ENCODE measurements at regions not wholly inside any gene's neighbourhood (a gene's known extent, or its start where the extent isn't known, plus 50 kb on each side); places are given as distances from the start of the nearest gene placed in this dataset.

GRCh38 chr3:164208048-164208447 is 870.2 kb downstream of the SI start:
- Histone ChIP-seq H3K27me3 (ENCODE audit: control insufficient read depth, insufficient read depth, low read length) (no peaks in the 10 kb centered on the region), H3K4me3 (ENCODE audit: low read depth, low read length) (no peak overlapping the region), H3K36me3 (ENCODE audit: control insufficient read depth, insufficient read depth, low read length) (no peaks in the 10 kb centered on the region)
- FAIRE-seq: no peak
- DNase-seq (ENCODE audit: low read depth): no peak
- TF ChIP-seq CTCF (IDR thresholded peaks at IDR 0.05; ENCODE audit: insufficient read depth, low read length, severe bottlenecking): no peak

- Histone ChIP-seq H3K4me3 (ENCODE audit: low read depth, low read length) (no peak overlapping the region), H3K27me3 (ENCODE audit: control insufficient read depth, insufficient read depth, low read length) (no peaks in the 10 kb centered on the region), H3K36me3 (ENCODE audit: control insufficient read depth, insufficient read depth, low read length) (no peaks in the 10 kb centered on the region)
- DNase-seq (ENCODE audit: low read depth): peak; percentile 4
- no peak for FAIRE-seq
- TF ChIP-seq CTCF (IDR thresholded peaks at IDR 0.05; ENCODE audit: insufficient read depth, low read length, severe bottlenecking): no peak
These were observed 878.1 kb downstream of the SI start for GRCh38 chr3:164200053-164200823.

GRCh38 chr3:164196477-164196876 is 881.8 kb downstream of the SI start:
- FAIRE-seq (no peak), DNase-seq (ENCODE audit: low read depth) (no peak)
- H3K4me3 ChIP-seq (ENCODE audit: low read depth, low read length): no peak overlapping the region
- H3K36me3 ChIP-seq (ENCODE audit: control insufficient read depth, insufficient read depth, low read length): no peaks in the 10 kb centered on the region
- no peaks in the 10 kb centered on the region for H3K27me3 ChIP-seq (ENCODE audit: control insufficient read depth, insufficient read depth, low read length)
- TF ChIP-seq CTCF (IDR thresholded peaks at IDR 0.05; ENCODE audit: insufficient read depth, low read length, severe bottlenecking): no peak

- DNase-seq (ENCODE audit: low read depth) (no peak), FAIRE-seq (no peak)
- no peak for TF ChIP-seq CTCF (IDR thresholded peaks at IDR 0.05; ENCODE audit: insufficient read depth, low read length, severe bottlenecking)
- no peak overlapping the region for H3K4me3 ChIP-seq (ENCODE audit: low read depth, low read length)
- no peaks in the 10 kb centered on the region for H3K36me3 ChIP-seq (ENCODE audit: control insufficient read depth, insufficient read depth, low read length)
- no peaks in the 10 kb centered on the region for H3K27me3 ChIP-seq (ENCODE audit: control insufficient read depth, insufficient read depth, low read length)
These were observed 883.5 kb downstream of the SI start for GRCh38 chr3:164194842-164195241.

- TF ChIP-seq CTCF (IDR thresholded peaks at IDR 0.05; ENCODE audit: insufficient read depth, low read length, severe bottlenecking): no peak
These were observed 885.3 kb downstream of the SI start for GRCh38 chr3:164192974-164193373.

GRCh38 chr3:164190566-164190965 is 887.7 kb downstream of the SI start:
- Histone ChIP-seq H3K27me3 (ENCODE audit: control insufficient read depth, insufficient read depth, low read length) (no peaks in the 10 kb centered on the region), H3K36me3 (ENCODE audit: control insufficient read depth, insufficient read depth, low read length) (no peaks in the 10 kb centered on the region), H3K4me3 (ENCODE audit: low read depth, low read length) (no peak overlapping the region)
- no peak for TF ChIP-seq CTCF (IDR thresholded peaks at IDR 0.05; ENCODE audit: insufficient read depth, low read length, severe bottlenecking)
- FAIRE-seq (no peak), DNase-seq (ENCODE audit: low read depth) (no peak)

More at GRCh38 chr3:164192974-164193373, 885.3 kb downstream of the SI start:
- Histone ChIP-seq H3K36me3 (ENCODE audit: control insufficient read depth, insufficient read depth, low read length) (no peaks in the 10 kb centered on the region), H3K27me3 (ENCODE audit: control insufficient read depth, insufficient read depth, low read length) (no peaks in the 10 kb centered on the region), H3K4me3 (ENCODE audit: low read depth, low read length) (no peak overlapping the region)
- FAIRE-seq (no peak), DNase-seq (ENCODE audit: low read depth) (no peak)
